ENCODE measurements at regions not wholly inside any gene's neighbourhood (a gene's known extent, or its start where the extent isn't known, plus 50 kb on each side); places are given as distances from the start of the nearest gene placed in this dataset.

DNA sequence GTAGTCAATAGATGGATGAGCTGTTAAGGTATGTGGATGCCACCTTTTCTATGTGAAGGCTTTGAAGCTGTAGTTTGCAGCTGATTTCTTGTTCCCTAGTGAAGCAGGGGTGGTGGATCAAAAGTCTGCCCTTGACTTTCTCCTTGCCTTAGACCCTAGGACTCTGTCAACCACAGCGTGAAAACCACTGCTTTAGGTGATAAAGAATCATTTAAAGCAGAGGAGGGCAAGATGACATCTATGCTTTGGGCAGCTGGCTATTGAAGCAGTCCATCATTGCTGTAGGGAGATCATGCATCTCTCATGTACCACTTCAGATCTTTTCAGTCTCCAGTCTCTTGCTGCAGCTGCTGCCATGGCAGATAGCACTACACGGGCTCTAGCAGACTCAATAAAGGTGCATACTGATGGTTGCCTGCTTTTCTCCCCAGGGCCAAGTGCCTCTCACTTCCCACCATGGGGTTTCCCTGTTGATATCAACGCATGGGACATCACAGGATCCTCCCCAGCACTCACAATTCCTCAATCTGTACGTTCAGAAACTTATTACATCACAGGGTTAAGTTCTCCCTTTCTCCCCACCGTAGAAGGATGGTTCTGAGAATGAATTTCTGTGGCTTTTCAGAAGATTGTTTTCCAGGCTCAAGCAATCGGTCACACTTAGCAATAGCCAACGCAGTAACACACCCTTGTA lies 122.0 kb upstream of the STMND1 start:
- Histone ChIP-seq H3K18ac (ENCODE audit: insufficient read length, low read depth, low read length) (no peak overlapping the region), H3K4me1 (ENCODE audit: insufficient read depth, low read length) (no peaks in the 10 kb centered on the region), H3K79me1 (ENCODE audit: insufficient read depth, low read depth, low read length, poor library complexity, severe bottlenecking) (no peaks in the 10 kb centered on the region), H3K14ac (ENCODE audit: insufficient read depth, low read length) (no peak overlapping the region), H4K91ac (ENCODE audit: insufficient read length, low read depth, low read length) (no peak overlapping the region), H3K27ac (ENCODE audit: insufficient read length, low read depth, low read length) (no peak overlapping the region), H3K9me3 (ENCODE audit: control insufficient read depth, low read depth, low read length) (no peaks in the 10 kb centered on the region), H3K56ac (ENCODE audit: insufficient read length, low read depth, low read length) (no peak overlapping the region), H3K4me2 (ENCODE audit: insufficient read depth, insufficient read length, low read length) (no peak overlapping the region), H3T11ph (ENCODE audit: low read length) (no peak overlapping the region), H2AK5ac (ENCODE audit: insufficient read length, low read length) (no peak overlapping the region), H2BK120ac (ENCODE audit: low read depth, low read length, poor library complexity, severe bottlenecking) (no peak overlapping the region), H4K5ac (ENCODE audit: insufficient read length, low read depth, low read length) (no peak overlapping the region), H3K23ac (ENCODE audit: insufficient read length, low read depth, low read length) (no peak overlapping the region), H3K27me3 (ENCODE audit: insufficient read depth, low read length) (no peaks in the 10 kb centered on the region), H2BK12ac (ENCODE audit: insufficient read length, low read depth, low read length) (no peak overlapping the region), H3K79me2 (ENCODE audit: insufficient read depth, low read length) (no peaks in the 10 kb centered on the region), H3K23me2 (ENCODE audit: insufficient read length, low read depth, low read length, poor library complexity, severe bottlenecking) (no peaks in the 10 kb centered on the region), H2AFZ (ENCODE audit: low read length) (no peak overlapping the region), H3K9ac (ENCODE audit: extremely low read depth, insufficient read length, low read length) (no peak overlapping the region), H2BK5ac (ENCODE audit: insufficient read length, low read length) (no peak overlapping the region), H4K20me1 (ENCODE audit: control insufficient read depth, insufficient read depth, insufficient read length) (no peaks in the 10 kb centered on the region), H3K4ac (ENCODE audit: low read depth, low read length) (no peak overlapping the region), H2BK15ac (ENCODE audit: low read depth, low read length) (no peak overlapping the region), H4K8ac (replicated peaks; ENCODE audit: insufficient read length, low read depth, low read length) (no peak overlapping the region), H2BK20ac (ENCODE audit: low read depth, low read length, poor library complexity, severe bottlenecking) (no peak overlapping the region)
- Mint-ChIP-seq H3K27ac (no peak overlapping the region), H3K36me3 (ENCODE audit: insufficient read depth in 1 of 3, low read depth in 3 of 3) (no peaks in the 10 kb centered on the region), H3K4me1 (no peaks in the 10 kb centered on the region), H3K27me3 (ENCODE audit: low read depth) (peaks cover 5% of the 10 kb centered on the region), H3K4me3 (no peak overlapping the region), H3K9me3 (no peaks in the 10 kb centered on the region; a peak in 1 of 5 replicates)
- no CpG with 5 or more reads among the region's 7 CpGs for WGBS (ENCODE audit: extremely low coverage, insufficient read length, low lambda C conversion rate)
- DNase-seq: no peak
- TF ChIP-seq, protein P1, sequence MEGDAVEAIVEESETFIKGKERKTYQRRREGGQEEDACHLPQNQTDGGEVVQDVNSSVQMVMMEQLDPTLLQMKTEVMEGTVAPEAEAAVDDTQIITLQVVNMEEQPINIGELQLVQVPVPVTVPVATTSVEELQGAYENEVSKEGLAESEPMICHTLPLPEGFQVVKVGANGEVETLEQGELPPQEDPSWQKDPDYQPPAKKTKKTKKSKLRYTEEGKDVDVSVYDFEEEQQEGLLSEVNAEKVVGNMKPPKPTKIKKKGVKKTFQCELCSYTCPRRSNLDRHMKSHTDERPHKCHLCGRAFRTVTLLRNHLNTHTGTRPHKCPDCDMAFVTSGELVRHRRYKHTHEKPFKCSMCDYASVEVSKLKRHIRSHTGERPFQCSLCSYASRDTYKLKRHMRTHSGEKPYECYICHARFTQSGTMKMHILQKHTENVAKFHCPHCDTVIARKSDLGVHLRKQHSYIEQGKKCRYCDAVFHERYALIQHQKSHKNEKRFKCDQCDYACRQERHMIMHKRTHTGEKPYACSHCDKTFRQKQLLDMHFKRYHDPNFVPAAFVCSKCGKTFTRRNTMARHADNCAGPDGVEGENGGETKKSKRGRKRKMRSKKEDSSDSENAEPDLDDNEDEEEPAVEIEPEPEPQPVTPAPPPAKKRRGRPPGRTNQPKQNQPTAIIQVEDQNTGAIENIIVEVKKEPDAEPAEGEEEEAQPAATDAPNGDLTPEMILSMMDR (conservative IDR thresholded peaks at IDR 0.05): no peak
